Brain pericyte (primary cell): ENCODE measurements at regions not wholly inside any gene's neighbourhood (a gene's known extent, or its start where the extent isn't known, plus 50 kb on each side); places are given as distances from the start of the nearest gene placed in this dataset.

ENCODE experiments used
- DNase-seq: peaks from one replicate; pipeline ENCODE4 v3.0.0-alpha.2; 2012; ENCODE audit warnings: low read depth, low spot score

GRCh38 chr16:54631782-54632181, 298.9 kb upstream of the IRX5 start:
- DNase-seq, result no peak

GRCh38 chr16:54630284-54630967, 300.2 kb upstream of the IRX5 start:
- DNase-seq, result no peak

GRCh38 chr16:54628796-54629625, 301.7 kb upstream of the IRX5 start:
- no peak for DNase-seq

- DNase-seq, result no peak
Observed at GRCh38 chr16:54627616-54628015, 303.0 kb upstream of the IRX5 start.

GRCh38 chr16:54623636-54624035, 307.0 kb upstream of the IRX5 start:
- no peak for DNase-seq

GRCh38 chr16:54620197-54620596, 310.5 kb upstream of the IRX5 start:
- DNase-seq, result no peak

- DNase-seq, result no peak
Observed at GRCh38 chr16:54616610-54617009, 314.1 kb upstream of the IRX5 start.

- DNase-seq, result no peak
Observed at GRCh38 chr16:54605536-54606066, 319.0 kb upstream of the IRX3 start.

- no peak for DNase-seq
Observed at GRCh38 chr16:54602666-54603065, 316.1 kb upstream of the IRX3 start.

GRCh38 chr16:54597222-54597621, 310.6 kb upstream of the IRX3 start:
- DNase-seq, result no peak

- no peak for DNase-seq
Observed at GRCh38 chr16:54595621-54596020, 309.0 kb upstream of the IRX3 start.

GRCh38 chr16:54594601-54595391, 308.2 kb upstream of the IRX3 start:
- DNase-seq, result no peak

GRCh38 chr16:54591816-54592246, 305.2 kb upstream of the IRX3 start:
- DNase-seq, result no peak

- DNase-seq, result no peak
Observed at GRCh38 chr16:54590836-54591235, 304.2 kb upstream of the IRX3 start.

GRCh38 chr16:54589326-54589725, 302.7 kb upstream of the IRX3 start:
- no peak for DNase-seq

- no peak for DNase-seq
Observed at GRCh38 chr16:54588026-54588425, 301.4 kb upstream of the IRX3 start.

GRCh38 chr16:54587176-54587515, 300.6 kb upstream of the IRX3 start:
- DNase-seq, result no peak

- no peak for DNase-seq
Observed at GRCh38 chr16:54586474-54587175, 300.0 kb upstream of the IRX3 start.

GRCh38 chr16:54585998-54586340, 299.4 kb upstream of the IRX3 start:
- no peak for DNase-seq

GRCh38 chr16:54585094-54585997, 298.8 kb upstream of the IRX3 start:
- DNase-seq, result no peak

GRCh38 chr16:54584121-54584520, 297.5 kb upstream of the IRX3 start:
- DNase-seq, result no peak
